NCI-H748 (cell line): ENCODE measurements at regions not wholly inside any gene's neighbourhood (a gene's known extent, or its start where the extent isn't known, plus 50 kb on each side); places are given as distances from the start of the nearest gene placed in this dataset.
A peak's percentile ranks its signal among the peaks of the same experiment; 100 is the strongest.

Experiments
- DNase-seq: peaks from one replicate; lab custom pipeline; 2025; ENCODE audit not compliant: unreplicated experiment; lab: John Stamatoyannopoulos, UW

DNA sequence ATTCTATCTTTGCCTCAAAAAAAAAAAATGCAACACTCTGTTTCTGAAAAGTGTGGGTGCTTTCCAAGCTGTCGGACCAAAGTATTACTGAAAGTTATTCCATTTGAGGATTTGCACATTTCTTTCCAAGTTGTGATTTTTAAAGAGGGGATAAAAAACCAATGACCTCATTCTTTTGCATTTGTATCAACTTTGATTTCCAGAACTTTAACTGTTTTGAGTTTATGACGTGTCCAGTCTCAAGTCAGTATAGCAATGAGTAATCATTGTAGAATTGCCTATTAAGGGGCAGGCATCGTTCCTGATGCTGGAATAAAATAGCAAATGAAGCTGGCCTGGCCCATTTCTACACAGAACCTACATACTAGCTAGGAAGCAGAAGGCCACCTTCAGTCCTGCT lies 229.6 kb upstream of the RBFOX1 start:
- DNase-seq: no peak

DNA sequence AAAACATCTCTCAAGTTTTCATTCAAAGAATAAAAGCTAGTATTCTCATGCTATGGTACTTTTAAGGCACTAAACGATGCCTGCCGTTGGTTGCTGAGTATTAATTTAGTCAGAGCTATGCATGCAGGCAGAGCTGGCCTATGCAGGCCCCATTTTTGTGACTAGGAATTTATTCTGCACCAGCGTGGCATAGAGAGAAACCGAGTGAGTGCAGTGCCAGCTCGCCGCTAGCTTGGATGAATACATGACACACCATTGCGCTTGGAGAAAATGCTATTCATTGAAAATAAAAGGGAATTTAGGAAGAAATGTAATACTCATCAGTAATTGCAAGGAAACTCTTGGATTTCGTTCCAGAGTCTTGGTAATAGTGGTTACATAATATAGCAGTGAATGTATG lies 231.6 kb upstream of the RBFOX1 start:
- DNase-seq: no peak

GRCh38 chr16:7097518-7097917 lies 235.1 kb upstream of the RBFOX1 start:
- no peak for DNase-seq

DNA sequence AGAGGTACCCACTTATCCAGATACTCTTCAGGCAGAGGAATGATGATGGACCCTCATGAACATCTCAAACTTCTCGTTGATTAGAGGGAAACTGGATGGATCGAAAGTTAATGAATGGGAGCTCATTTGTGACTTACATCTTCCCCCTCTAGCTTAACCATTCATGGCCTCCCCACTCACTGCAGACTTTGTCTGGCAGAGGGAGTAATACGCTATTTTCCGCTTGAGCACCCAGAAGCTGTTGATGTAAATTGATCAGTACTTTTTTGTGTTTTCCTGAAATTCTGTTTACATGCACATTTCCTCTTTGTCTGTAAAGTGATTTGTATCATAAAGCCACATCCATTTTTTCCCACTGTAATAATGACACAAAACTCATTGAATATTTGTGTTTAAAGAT lies 239.1 kb upstream of the RBFOX1 start:
- DNase-seq: no peak

DNA sequence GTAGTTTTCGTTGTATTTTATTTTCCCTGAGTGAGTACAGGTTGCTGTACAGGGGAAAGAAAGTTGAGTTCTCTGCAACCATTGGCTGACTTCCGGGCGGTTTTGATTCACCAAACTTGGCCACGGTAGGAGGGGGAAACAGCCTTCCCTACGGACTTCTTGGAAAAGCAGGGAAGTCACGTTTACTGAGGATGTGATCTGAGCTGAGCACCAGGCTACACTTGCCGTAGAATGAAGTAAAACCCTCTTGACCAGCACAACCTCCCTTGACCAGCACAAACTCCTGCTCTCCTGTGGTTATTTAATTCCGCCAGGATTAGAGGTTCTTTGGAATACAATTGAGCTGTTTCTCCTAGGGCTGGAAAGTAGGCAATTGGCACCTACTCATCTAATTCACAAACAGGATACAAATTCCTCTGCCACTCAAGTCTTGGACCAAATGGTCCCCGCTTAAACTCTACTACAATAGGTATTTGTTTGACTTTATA lies 242.0 kb upstream of the RBFOX1 start:
- DNase-seq: no peak

GRCh38 chr16:7089751-7090150 lies 242.9 kb upstream of the RBFOX1 start:
- DNase-seq: no peak

GRCh38 chr16:7088711-7089110 lies 243.9 kb upstream of the RBFOX1 start:
- DNase-seq: no peak

DNA sequence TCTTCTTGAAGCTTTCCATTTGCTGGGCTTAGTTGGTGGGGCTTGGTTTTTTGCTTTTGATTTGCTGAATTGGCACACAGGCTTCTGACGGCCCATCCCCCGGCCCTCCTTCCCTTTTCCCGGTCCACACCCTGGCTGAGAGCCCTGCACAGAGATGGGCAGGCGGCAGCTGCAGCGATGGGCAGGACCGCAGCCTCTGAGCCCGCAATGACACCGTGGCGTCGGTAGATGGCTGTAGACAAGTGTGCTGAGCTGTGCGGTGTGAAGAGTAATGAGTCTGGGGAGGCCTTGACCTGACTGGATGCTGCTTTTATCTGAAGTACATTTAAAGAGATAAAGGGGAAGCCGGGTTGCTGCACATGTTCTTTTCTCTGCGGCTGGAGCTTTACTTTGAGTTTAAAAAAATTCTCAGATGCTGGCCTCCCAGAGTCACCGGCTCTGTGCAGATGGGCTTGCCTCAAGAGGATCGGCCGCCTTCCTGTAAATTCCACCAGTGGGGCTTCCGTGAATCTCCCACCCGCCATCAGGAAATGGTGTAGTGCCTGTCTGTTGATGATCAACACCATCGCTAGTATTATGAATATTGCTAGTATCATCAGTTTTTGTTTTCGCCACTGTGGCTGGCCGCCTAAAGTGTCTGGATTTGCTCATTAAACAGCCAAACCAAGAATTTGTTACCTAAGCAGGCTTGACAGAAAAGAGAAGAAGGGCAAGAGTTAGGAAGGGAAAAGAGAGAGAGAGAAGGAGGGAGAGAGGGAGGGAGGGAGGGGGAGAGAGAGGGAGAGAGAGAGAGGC lies 245.6 kb upstream of the RBFOX1 start:
- DNase-seq: peak; percentile 83

DNA sequence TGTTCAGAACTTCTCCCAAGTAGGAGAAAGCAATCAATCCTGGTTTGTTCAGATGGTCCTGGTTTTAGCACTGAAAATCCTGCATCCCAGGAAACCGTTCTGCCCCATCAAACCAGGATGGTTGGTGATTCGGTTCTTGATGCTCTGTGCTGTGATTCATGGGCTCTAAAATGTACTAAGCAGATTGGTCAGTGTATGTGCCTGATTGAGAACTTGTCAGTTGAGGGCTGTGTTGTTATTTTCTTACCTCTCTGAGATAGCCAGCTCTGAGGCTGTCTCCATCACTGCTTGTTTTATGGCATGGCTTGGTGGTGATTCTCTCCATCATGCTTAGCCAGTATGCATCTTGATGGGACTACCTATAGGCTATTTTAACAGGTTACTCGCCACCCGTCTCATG lies 246.9 kb upstream of the RBFOX1 start:
- no peak for DNase-seq

DNA sequence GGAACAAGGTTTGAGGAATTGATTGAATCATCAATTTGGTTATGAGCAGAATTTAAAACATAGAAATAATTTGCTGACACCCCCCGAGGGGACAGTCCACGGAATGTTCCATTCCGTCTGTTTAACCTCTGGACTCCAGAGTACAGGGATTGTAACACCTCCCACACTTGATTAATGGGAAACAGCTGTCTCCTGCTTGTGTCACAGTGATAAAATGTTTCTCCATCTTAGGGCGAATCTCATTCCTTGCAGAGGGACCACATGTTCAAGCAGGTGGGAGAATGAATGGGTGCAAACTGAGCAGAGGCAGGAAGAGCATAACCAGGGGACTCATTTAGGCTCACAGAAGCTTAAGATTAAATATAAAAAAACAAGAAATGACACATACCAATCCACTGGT lies 249.5 kb upstream of the RBFOX1 start:
- no peak for DNase-seq

- DNase-seq: peak; percentile 34
Observed at GRCh38 chr16:7077636-7078035, 255.0 kb upstream of the RBFOX1 start.

GRCh38 chr16:7074715-7075114 lies 257.9 kb upstream of the RBFOX1 start:
- DNase-seq: no peak

- DNase-seq: no peak
Observed at GRCh38 chr16:7057458-7057857, 275.2 kb upstream of the RBFOX1 start.

- peak; percentile 13 for DNase-seq
Observed at GRCh38 chr16:7055443-7055842, 277.2 kb upstream of the RBFOX1 start.

DNA sequence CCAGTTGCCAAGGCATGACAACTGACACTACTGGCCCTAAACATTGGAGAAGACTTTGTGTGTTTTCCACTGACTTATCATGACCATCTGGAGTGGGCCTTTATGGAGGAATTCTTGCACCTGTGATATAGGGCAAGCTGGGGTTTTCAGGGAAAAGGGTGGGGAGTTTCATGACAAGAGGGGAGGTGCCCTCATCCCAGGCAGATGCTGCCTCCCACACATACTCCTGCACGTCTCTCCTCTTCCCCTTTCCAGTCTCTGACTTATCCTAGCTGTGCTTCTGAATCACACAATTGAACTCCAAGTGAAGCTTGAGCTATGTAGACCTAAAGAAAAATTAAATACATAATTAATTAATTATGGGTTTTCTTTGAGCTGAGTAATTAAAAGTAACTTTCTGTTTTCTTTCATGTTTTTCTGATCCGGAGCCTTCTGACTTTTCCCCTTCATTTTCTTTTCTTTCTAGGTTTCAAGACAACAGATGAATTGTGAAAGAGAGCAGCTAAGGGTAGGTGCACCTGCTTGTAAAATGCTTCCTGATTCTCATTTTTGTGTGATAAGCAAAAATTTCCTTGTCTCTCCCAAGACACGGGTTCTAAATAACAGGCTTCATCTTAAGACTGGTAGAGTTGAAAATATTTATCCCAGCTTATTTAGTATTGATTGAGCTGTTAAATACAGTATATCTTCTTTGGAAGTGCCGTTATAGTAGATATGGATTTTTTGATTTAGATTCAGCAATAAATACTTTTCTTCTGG lies 280.9 kb upstream of the RBFOX1 start:
- DNase-seq: peak; percentile 35

DNA sequence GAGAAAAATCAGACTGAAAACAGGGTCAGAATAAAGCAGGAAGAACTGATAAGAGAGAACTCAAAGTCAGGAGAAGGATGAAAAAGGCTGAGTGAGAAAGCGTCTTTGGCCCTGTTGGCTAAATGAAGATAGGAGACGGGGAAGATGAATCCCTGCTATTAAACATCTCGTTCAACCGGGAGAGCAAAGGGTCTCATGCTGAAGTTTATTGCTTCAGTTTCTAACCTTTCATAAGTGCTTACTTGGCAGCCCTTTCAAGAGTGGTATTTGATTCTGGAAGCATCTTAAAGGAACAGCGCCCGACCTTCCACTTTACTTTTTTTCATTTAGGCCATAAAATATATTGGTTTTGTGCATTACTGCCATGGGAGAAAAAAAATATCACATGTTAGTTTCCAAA lies 288.3 kb upstream of the RBFOX1 start:
- no peak for DNase-seq

- no peak for DNase-seq
Observed at GRCh38 chr16:7038475-7038874, 294.2 kb upstream of the RBFOX1 start.

- peak; percentile 23 for DNase-seq
Observed at GRCh38 chr16:7037495-7037894, 295.1 kb upstream of the RBFOX1 start.

DNA sequence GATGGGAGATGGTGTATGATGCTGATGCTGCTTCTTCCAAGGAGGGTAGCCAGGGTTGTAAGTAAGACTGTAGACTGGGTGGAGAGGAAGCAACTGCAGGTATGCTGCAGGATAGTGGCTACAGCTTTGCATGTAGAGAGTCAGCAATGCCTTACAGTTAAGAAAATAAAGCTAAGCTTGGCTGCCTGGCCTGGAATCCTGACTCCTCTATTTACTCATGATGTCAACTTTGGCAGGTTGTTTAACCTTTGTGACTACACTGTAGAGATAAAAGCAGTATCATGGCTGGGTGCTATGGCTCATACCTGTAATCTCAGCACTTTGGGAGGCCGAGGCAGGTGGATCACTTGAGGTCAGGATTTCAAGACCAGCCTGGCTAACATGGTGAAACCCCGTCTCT lies 301.6 kb upstream of the RBFOX1 start:
- DNase-seq: no peak

GRCh38 chr16:7027401-7027800 lies 305.2 kb upstream of the RBFOX1 start:
- no peak for DNase-seq

GRCh38 chr16:7026639-7027038 lies 306.0 kb upstream of the RBFOX1 start:
- DNase-seq: no peak

DNA sequence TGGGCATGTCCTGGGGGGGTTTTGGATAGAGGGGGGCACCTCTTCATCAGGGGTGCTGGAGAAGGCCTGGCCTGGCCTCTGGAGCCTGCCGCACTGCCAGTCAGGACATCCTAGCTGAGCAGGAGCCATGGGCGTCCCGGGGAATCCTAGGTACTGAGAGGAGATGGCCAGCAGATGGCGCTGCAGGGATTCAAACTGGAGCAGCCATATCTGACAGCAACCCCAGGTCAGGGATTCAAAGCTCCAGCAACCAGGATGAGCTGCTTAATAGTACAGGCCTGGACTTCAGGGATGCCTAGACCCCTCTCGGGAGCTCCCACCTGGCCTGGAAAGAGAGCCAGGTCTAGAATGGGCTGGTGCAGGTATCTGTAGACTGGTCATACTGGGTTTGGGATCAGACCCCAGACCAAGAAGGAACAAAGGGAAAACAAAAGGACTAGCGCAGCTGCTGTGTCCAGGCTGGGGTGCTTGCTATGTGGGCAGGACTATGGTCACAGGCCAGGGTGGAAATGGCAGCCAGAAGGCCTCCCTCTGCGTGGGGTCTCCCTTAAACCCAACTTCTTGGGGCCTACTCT lies 306.9 kb upstream of the RBFOX1 start:
- peak; percentile 70 for DNase-seq
